Colon (tissue), 2 donors: ENCODE measurements at regions not wholly inside any gene's neighbourhood (a gene's known extent, or its start where the extent isn't known, plus 50 kb on each side); places are given as distances from the start of the nearest gene placed in this dataset.
"Not testable (repeated sequence)": the region's sequence is repeated elsewhere in the genome, so short reads cannot be mapped to it uniquely, and the experiment has no call there.

Experiments used
- FAIRE-seq: peaks from 2 replicates; lab custom pipeline; 2012; peaks lifted over from hg19 to GRCh38; lab: Jason Lieb, UNC
- donor health status: control.
- donor health status: control.

- no peak for FAIRE-seq
Measured at GRCh38 chr15:39030291-39031070, 465.9 kb upstream of the RASGRP1 start.

- FAIRE-seq, result no peak
Measured at GRCh38 chr15:39031596-39031995, 467.0 kb upstream of the RASGRP1 start.

DNA sequence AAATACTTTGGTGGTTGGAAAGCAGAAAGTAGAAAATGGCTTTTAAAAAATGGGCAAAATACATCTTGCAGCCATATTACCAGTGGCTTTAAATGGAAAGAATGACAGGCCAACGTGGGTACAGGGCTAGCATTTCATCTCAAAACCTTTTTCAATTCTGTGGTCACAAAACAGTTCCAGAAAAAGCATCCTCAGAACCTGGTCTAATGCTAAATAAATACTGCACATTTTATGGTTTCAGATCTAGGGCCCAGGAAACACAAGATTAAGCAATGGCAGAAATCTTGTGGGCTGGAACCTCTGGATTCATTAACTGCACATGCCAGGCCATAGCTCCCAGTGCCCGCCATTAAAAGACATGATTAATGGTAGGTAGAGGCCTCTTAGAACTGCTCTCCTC lies 470.2 kb upstream of the RASGRP1 start:
- no peak for FAIRE-seq

GRCh38 chr15:39037611-39038010 lies 473.0 kb upstream of the RASGRP1 start:
- not testable (repeated sequence) for FAIRE-seq

- no peak for FAIRE-seq
Measured at GRCh38 chr15:39040861-39041260, 476.2 kb upstream of the RASGRP1 start.

- FAIRE-seq, result no peak
Measured at GRCh38 chr15:39041979-39042495, 477.4 kb upstream of the RASGRP1 start.

DNA sequence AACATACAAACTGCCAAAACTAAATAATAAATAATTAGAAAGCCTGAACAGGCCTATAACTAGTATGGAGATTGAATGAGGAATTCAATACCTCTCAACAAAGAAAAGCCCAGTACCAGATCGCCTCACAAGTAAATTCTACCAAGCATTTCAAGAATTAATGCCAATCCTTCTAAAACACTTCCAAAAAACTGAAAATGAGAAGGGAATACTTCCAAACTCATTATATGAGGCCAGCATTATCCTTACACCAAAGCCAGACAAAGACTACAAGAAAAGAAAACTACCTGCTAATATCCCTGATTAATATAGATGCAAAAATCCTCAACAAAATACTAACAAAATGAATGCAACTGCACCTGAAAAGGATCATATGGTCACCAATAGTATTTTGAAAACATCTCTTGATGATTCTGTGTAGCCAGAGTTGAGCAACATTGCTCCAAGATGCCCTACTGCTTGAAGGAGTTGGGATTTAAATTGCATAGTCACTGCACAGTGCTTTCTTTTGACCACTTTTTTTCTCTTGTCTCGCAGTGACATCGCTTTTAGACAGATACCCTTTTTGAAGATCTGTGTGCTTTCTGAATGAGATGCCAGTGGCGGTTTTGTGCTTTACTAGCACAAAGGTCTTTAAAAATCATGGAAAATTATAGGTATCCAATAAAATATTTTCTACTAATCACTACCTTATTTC lies 487.2 kb upstream of the RASGRP1 start:
- FAIRE-seq, result no peak

DNA sequence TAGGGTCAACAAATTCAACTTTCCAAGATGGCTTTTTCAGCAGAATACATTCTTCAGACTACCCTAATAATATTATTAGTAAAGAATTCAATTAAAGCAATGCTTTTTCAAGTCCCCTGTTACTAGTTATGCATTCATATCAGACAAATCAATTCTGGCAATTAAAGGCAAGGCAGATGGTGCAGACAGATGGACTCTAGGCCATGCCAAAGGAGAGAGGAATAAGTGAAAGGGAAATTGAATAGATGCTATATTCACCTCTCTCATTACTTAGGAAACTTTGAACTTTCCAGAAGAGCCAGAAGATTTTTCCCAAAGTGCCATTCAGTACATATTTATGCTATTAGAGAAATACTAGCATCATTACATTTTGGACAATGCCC lies 487.7 kb upstream of the RASGRP1 start:
- FAIRE-seq, result no peak

GRCh38 chr15:39053480-39053879 lies 488.9 kb upstream of the RASGRP1 start:
- FAIRE-seq, result no peak

DNA sequence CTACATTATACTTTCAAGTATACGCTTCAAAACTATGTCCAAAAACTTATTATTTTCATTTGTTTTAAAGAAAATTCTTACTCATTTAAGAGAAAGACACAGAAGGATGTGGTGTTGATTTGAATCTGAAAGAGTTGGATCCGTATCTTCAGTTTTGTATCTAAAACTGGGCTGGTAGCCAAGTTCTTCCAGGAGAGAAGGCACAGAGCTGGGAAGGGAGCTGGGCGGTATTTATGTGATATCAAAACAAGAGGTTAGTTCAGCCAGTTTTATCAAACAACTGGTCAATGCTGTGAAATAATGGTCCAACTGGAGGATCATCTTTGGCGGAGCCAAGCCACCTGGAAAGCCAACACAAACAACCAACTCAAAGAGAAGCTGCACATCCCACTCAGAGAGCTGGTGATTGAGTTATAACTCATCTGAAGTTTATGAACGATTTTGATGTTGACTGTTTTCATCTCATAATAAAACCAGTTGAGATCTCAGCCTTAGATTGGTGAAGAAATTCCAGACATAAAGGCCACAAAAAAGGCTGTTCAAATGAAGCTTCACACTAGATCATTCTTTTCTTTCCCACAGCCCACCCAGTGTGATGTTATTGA lies 489.6 kb upstream of the RASGRP1 start:
- no peak for FAIRE-seq

- no peak for FAIRE-seq
Measured at GRCh38 chr15:39056357-39056756, 491.7 kb upstream of the RASGRP1 start.

- no peak for FAIRE-seq
Measured at GRCh38 chr15:39058351-39059131, 493.9 kb upstream of the RASGRP1 start.

- no peak for FAIRE-seq
Measured at GRCh38 chr15:39059917-39060316, 495.3 kb upstream of the RASGRP1 start.

- no peak for FAIRE-seq
Measured at GRCh38 chr15:39061952-39062464, 497.4 kb upstream of the RASGRP1 start.

- FAIRE-seq, result peak; percentile 93
Measured at GRCh38 chr15:39066677-39067076, 502.1 kb upstream of the RASGRP1 start.

- FAIRE-seq, result no peak
Measured at GRCh38 chr15:39074341-39074985, 506.4 kb upstream of the THBS1 start.

- FAIRE-seq, result no peak
Measured at GRCh38 chr15:39075311-39075710, 505.6 kb upstream of the THBS1 start.

DNA sequence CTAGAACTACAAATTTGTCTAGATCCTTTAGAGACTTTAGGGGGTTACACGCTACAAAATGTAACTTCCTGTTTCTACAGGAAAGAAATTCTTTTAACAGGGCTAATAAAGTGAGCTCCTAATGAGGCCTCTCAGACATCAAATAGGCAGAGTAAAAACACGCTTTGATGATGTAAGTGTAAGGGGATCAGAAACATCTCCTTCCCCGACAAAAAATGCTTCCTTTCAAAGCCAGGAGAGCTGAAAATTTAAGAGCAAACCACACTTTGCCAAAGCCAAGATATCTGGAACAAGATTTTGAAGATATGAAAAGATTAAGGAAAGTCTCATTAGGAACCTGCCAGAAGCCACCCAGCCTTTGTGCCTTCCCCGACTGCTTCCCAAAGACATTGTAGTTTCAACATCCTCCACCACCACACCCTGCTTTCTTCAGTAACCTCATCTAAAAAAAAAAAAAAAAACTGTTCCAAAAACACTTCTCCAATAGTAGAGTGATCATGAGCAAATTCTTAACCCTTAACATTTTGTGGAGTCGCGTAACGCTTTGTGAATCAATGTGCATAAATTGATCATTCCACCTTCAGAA lies 505.0 kb upstream of the THBS1 start:
- no peak for FAIRE-seq

DNA sequence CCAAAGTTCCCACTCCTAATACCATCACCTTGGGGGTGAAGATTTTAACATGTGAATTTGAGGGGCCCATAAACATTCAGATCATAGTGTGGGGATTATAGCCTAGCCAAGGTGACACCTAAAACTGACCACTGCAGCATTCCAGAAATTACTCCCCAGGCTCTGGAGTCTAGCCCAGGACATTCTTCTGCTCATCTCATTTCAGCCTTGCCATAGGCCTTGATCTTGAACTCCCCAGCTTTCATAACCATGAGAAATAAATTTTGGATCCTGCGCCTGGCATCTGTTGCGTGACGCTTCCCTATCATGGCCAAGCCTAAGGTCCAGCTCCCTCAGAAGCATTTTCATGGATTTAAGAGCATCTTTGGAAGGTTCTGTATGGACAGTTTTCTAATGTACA lies 502.9 kb upstream of the THBS1 start:
- no peak for FAIRE-seq

- FAIRE-seq, result no peak
Measured at GRCh38 chr15:39079296-39079847, 501.5 kb upstream of the THBS1 start.

DNA sequence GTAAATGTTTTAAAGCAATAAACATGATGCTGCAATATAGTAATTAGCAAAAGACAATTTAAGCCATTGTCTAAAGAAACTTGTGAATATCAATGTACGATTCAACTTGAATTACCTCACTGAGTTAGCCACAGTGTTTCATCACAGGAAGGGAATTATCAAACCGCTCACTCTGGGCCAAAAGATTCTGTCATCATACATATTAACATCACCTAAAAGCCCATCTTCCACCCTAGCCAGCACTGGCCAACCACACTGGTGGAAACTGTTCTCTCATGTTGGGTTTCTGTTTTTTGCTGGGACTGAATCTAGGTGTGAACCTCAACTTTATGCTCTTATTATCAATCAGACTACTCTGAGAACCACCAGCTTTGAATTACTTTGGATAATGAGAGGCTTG lies 497.7 kb upstream of the THBS1 start:
- FAIRE-seq, result no peak
